ENCODE measurements at regions not wholly inside any gene's neighbourhood (a gene's known extent, or its start where the extent isn't known, plus 50 kb on each side); places are given as distances from the start of the nearest gene placed in this dataset.
"Not testable (repeated sequence)": the region's sequence is repeated elsewhere in the genome, so short reads cannot be mapped to it uniquely, and the experiment has no call there.

DNA sequence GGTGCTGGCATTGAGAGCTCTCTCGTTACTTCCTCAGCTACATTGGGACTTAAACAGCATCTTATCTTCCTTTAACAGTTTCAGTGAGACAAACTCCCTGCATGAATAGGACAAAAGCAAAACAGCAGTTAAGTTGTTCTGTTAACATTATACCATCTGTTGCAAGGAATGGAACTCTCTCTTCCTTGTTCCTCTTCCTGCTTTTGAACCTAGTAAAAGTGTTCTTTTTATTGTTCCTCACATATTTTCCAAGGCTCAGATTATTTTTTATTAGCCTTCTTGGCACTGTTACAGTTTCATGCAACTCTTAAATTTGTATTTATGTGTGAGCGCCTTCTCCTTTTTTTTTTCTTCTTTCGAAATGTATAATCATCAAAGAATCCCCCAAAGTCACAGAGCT is 202.6 kb upstream of the UFM1 start:
- no peak for DNase-seq

- no peak for DNase-seq
These were observed 207.9 kb upstream of the UFM1 start for GRCh38 chr13:38141792-38142191.

DNA sequence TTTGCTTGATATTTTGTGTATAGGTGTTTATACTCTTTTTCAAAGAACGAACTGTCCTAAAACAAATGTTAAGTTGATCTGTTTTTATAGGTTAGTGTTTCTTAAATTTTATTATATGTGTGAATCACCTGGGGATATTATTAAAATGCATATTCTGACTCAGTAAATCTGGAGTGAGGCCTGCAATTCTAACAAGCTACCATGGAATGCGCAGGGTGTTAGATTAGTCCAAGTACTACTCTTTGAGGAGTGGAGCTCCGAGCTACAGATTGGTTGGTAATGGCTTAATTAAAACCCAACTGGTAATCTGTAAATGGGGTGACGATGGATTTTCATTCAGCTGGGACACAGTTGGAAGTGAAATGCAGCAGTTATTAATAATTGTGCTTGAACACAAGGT is 214.1 kb upstream of the UFM1 start:
- DNase-seq = no peak

- no peak for DNase-seq
These were observed 228.4 kb upstream of the UFM1 start for GRCh38 chr13:38121267-38121666.

- DNase-seq = no peak
These were observed 234.3 kb upstream of the TRPC4 start for GRCh38 chr13:38103851-38104250.

GRCh38 chr13:38099751-38100150 is 230.2 kb upstream of the TRPC4 start:
- no peak for DNase-seq

DNA sequence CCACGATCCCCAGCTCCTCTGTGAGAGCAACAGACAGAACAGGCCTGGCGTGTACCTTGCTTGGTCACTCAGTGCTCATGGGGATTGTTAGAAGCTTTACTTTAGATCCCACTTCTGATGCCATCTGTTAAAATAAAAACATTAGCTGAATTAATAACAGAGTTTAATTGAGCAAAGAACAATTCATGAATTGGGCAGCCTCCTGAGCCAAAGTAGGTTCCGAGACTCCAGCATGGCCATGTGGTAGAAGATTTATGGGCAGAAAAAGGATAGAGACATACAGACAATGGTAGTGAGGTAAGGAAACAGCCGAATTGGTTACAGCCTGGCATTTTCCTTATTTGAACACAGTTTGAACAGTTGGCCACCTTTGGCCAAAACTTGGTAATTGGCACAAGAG is 223.9 kb upstream of the TRPC4 start:
- no peak for DNase-seq

DNA sequence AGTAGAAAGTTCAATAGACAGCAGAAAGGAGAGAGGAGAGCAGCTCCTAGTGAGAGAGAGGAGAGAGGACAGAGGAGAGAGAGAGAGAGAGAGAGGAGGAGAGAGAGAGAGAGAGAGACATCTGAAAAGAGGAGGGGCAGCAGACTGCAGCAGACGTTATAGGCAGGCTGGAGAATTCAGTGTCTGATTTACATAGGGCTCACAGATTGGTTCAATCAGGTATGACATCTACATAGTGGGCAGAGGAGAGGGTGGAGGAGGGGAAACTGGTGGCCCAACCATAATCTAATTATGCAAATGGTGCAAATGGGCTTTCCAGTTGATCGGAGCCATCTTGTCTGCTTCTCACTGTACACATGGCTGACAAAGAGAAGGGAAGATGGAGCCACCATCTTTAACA is 221.3 kb upstream of the TRPC4 start:
- no peak for DNase-seq

- DNase-seq = no peak
These were observed 217.1 kb upstream of the TRPC4 start for GRCh38 chr13:38086721-38087120.

DNA sequence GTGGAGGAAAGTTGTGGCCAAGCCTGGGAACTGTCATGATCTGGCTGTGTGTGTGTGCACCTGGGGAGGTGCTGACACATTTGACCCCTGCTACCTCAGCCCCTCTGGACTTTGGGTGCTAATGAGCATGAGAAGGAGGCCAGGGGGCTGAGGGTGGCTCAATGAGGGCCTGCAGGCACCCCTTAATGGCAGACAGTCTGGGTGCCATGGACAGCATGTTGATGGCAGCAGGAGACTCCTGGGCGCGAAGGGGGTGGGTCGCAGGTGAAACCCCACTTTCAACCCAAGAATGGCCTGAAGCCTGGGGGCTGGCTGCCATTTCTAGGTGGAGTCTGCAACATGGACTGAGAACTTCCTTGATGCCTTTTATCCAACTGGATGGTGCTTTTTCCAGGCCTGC is 216.4 kb upstream of the TRPC4 start:
- DNase-seq = no peak

GRCh38 chr13:38073931-38074330 is 204.4 kb upstream of the TRPC4 start:
- DNase-seq = no peak

DNA sequence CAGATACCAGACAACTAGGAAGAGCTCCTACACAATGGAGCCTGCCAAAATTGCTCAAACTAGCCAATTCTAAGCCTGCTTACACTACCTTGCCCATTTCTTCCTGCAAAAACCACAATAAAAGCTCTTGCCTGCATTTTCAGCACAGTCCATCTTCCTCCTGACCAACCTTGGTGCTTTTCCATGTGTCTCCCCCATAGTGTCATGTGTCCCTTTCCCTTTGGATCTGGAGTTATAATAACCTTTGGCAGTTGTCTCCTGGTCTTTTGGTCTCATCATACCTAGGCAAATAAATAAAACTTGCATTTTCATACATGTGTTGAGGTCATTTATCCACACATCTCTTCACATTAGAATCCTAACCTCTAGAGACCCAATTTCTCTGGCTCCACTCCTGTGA is 203.1 kb upstream of the TRPC4 start:
- no peak for DNase-seq

- not testable (repeated sequence) for DNase-seq
These were observed 201.8 kb upstream of the TRPC4 start for GRCh38 chr13:38071340-38071739.

DNA sequence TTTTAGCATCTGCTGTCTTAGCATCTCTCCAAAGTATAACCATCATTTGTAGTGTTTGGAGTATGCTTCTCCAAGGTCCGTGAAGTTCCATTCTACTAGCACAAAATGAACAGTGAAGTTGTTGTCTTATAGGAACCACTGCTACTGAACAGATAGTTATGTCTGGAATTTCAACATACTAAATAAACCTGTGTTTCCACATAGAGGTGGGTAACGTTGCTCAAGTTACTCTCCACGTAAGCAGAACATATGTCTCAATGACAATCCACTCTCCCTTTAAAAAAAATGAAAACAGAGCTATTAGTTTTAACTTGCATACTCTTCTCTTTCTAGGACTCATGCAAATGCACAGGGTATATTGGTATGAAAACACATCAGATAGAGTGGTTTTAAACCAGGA is 184.3 kb upstream of the TRPC4 start:
- no peak for DNase-seq

DNA sequence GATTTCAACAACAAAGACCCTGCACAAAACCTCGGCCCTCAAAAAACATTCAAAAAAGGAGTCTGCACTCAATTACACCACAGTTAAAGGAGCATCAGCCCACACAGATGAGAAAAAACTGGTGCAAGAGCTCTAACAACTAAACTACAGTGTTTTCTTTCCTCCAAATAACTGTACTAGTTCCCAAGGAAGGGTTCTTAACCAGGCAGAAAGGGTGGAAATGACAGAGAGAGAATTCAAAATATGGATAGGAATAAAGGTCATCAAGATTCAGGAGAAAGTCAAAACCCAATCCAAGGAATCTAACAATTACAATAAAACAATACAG is 176.4 kb upstream of the TRPC4 start:
- DNase-seq = no peak

DNA sequence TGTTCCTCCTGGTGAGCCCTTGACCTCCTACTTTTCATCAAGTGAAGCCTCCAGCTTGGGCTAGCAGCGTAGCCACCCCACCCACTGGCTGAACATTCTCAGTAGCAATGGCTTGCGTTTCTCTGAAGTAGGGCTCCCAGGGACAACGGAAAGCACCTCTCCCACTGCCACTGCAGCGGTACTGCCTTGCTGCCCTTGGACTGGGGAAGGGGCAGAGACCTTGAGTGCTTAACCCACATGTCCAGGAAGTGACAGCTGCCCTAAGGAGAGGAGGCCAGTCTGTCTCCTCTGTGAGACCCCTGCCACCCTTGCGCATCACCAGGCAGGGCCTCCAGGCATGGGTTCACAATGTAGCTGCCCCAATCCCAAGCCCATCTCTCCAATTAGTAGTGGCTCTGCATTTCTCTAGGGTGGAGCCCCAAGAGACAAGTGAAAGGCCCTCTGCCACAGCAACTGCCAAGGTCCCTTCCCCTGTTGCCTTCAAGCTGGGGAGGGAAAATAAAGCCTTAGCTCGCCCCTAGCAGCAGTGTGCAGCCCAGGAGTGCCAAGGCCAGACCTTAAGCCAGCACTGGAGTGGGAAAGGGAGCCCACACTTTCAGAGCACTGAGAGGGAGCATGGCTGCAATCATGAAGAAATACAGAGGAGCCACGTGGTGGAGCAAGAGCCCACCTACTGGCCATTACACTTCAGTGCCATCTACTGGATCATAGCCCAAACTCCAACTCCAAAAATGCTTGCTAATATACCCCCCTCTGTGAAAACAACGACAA is 175.9 kb upstream of the TRPC4 start:
- DNase-seq = no peak

- no peak for DNase-seq
These were observed 174.5 kb upstream of the TRPC4 start for GRCh38 chr13:38044067-38044466.

GRCh38 chr13:38042771-38043170 is 173.2 kb upstream of the TRPC4 start:
- DNase-seq = no peak

DNA sequence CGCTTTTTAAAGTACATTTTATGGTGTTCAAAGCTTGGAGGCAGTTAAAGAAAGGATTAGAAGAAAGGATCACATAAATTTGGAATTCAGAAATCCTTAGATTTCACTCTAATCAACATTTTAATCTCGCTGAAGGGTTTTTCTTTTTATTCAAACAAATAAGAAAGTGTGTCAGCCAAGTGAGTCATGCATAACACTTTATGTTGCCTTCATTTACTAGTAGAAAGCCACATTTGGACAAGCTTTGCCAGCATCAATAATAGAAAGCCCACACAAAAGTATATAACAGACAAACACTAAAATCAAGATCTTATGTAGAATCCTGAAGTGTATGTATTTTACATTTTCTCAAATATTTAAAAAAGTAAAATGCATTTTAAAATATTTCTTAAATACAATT is 154.9 kb upstream of the TRPC4 start:
- DNase-seq = no peak

DNA sequence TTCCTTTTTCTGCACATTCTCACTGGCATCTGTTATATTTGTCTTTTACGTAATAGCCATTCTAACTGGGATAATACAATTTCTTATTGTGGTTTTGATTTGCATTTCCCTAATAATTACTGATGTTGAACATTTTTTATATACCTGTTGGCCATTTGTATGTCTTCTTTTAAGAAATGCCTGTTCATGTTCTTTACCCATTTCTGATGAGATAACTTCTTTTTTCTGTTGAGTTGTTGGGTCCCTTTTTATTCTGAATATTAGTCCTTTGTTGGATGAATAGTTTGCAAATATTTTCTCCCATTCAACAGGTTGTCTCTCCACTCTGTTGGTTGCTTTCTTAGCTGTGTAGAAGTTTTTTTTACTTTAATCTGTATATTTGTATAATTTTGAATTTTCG is 147.7 kb upstream of the TRPC4 start:
- no peak for DNase-seq

DNA sequence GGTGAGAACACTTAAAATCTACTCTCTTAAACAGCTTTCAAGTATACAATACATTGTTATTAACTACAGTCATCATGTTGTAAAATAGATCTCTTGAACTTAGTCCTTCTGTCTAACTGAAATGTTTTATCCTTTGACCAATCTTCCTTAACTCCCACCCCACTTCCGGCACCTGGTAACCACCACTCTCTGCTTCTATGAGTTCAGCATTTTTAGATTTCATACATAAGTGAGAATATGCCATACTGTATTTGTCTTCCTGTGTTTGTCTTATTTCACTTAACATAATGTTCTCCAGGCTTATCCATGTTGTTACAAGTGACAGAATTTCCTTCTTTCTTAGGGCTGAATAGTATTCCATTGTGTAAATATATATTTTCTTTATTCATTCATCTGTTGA is 144.1 kb upstream of the TRPC4 start:
- no peak for DNase-seq

DNA sequence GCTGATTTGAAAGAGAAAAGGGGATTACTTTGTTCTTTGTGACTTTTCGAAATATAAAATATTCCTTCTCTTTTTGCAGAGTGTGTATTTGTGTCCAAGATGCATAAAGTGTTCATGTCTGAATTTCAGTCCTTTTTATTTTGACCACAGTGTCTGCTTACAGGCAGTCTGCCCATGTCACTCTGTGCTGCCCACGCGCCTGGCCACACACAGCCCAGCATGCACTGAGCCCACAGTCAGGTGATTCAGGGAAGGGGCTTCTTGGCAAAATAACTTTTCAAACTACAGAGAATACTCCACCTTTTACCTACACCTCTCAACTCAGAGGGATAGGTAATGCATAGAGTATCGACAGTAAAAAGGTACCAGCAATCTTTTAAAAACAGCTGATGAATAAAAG is 142.5 kb upstream of the TRPC4 start:
- no peak for DNase-seq

- no peak for DNase-seq
These were observed 139.1 kb upstream of the TRPC4 start for GRCh38 chr13:38008636-38009035.

DNA sequence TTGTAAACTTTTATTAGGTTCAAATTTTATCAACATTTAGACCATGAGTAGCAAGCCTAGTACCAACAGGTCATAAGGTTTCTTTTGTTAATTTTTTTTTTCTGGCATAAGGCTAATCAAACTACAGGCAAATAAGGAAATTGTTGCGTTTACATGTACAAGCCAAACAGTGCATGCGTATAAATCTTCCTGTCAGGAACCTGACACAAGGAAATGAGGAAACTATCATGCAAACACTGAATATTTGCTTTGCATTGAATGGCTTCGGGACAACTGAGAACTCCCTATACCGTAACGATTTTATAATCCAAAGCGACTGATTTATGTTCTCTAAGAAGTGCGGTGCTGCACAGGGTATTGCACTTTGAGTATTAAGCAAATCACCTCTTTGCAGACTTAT is 133.0 kb upstream of the TRPC4 start:
- DNase-seq = no peak

DNA sequence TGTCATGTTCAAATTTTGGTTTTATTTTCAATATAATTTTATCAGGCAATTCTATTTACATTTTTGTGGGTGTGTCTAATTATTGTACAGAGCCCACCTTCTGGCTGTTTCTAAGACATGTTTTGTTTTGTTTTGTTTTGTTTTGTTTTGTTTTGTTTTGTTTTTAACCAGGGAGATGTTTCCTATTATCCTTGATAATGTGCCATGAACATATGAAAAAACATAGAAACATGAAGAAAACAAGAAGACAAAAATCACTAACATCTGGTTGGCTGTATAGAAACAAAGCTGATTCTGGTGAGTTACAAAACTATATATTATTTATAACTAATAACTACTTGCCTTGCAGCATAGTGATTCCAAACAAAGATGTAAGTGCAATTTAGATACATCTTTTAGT is 128.1 kb upstream of the TRPC4 start:
- DNase-seq = no peak

DNA sequence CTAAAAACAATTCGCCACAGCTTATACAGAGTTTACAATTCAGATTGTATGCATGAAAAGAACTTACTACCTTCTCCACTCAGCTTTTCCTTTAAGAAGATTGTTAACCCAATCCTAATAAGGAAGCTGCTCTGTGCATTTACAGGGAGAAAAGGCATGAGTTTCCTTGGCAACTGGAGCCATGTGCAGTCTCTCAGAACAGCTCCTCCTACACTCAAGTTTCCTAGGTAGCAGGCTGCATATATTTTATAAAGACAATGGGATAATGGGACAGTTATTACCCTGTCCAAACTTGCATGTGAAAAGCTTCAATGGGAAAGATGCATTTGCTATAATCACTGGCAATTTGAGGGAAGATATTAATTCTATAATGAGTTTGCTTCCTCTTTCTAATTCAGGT is 125.5 kb upstream of the TRPC4 start:
- DNase-seq = no peak
